ENCODE measurements at regions not wholly inside any gene's neighbourhood (a gene's known extent, or its start where the extent isn't known, plus 50 kb on each side); places are given as distances from the start of the nearest gene placed in this dataset.

DNA sequence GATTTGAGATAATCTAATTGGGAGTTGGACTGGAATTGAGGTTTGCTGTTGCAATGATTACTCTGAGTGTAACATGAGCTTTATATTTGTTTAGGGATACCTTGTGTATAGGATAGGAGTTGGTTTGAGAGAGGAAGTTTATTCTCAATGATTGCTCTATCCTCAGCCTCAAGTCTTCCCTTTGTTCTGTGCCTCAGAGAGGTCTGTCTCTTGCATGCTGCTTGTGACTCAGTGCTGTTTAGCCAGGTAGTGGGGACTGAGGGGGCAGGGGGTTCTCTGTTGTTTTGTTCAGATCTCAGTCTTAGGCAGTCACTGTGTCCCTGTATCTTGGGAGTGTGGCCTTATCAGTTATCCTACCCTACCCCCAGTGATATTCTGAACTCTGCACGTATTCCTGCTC lies 192.1 kb downstream of the SPATA31D1 start:
- TF ChIP-seq, protein P1, sequence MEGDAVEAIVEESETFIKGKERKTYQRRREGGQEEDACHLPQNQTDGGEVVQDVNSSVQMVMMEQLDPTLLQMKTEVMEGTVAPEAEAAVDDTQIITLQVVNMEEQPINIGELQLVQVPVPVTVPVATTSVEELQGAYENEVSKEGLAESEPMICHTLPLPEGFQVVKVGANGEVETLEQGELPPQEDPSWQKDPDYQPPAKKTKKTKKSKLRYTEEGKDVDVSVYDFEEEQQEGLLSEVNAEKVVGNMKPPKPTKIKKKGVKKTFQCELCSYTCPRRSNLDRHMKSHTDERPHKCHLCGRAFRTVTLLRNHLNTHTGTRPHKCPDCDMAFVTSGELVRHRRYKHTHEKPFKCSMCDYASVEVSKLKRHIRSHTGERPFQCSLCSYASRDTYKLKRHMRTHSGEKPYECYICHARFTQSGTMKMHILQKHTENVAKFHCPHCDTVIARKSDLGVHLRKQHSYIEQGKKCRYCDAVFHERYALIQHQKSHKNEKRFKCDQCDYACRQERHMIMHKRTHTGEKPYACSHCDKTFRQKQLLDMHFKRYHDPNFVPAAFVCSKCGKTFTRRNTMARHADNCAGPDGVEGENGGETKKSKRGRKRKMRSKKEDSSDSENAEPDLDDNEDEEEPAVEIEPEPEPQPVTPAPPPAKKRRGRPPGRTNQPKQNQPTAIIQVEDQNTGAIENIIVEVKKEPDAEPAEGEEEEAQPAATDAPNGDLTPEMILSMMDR (IDR thresholded peaks at IDR 0.05; ENCODE audit: low read depth, low read length, poor library complexity, severe bottlenecking) = no peak
- TF ChIP-seq EZH2phosphoT487 (IDR thresholded peaks at IDR 0.05; ENCODE audit: borderline replicate concordance, low read length) = no peak

Data from DOHH2 (cell line).